Activated B cell treated with CpG ODN at 0.5 μM for 24 hours (primary cell): ENCODE measurements at regions not wholly inside any gene's neighbourhood (a gene's known extent, or its start where the extent isn't known, plus 50 kb on each side); places are given as distances from the start of the nearest gene placed in this dataset.
"Not testable (repeated sequence)": the region's sequence is repeated elsewhere in the genome, so short reads cannot be mapped to it uniquely, and the experiment has no call there.

Experiments
- ATAC-seq: fragments of 200-7000 bp; cut with Tn5 transposase; one replicate; pipeline ENCODE4 v1.10.0; 2021; ENCODE audit warnings: low read depth, mild to moderate bottlenecking, moderate library complexity
- CTCF ChIA-PET: fragments of 350-600 bp; sonication (Branson Sonifier 250); formaldehyde crosslinking; loops from one replicate; lab custom pipeline; 2021; ENCODE audit warnings: antibody characterized with exemption; lab: Charles Lee
- POLR2A ChIA-PET: fragments of 350-600 bp; sonication (Branson Sonifier 250); formaldehyde crosslinking; loops from one replicate; lab custom pipeline; 2021; ENCODE audit warnings: antibody characterized with exemption; lab: Charles Lee
- DNase-seq: peaks from one replicate; pipeline ENCODE4 v3.0.0; 2022
- H3K27ac Mint-ChIP-seq: one replicate; pipeline ENCODE4 v1.8.0; 2020; ENCODE audit warnings: mixed read lengths
- H3K27me3 Mint-ChIP-seq: one replicate; pipeline ENCODE4 v1.8.0; 2021; ENCODE audit warnings: mixed read lengths
- H3K36me3 Mint-ChIP-seq: one replicate; pipeline ENCODE4 v1.8.0; 2021; ENCODE audit warnings: low read depth, mixed read lengths
- H3K4me1 Mint-ChIP-seq: one replicate; pipeline ENCODE4 v1.8.0; 2021; ENCODE audit warnings: mixed read lengths
- H3K4me3 Mint-ChIP-seq: one replicate; pipeline ENCODE4 v1.8.0; 2020; ENCODE audit warnings: mild to moderate bottlenecking, mixed read lengths
- H3K9me3 Mint-ChIP-seq: one replicate; pipeline ENCODE4 v1.8.0; 2020; ENCODE audit warnings: mixed read lengths
- intact Hi-C: fragments of 100-400 bp; cut with micrococcal nuclease; formaldehyde crosslinking; loops from one replicate; pipeline ENCODE4 v1.15.1; 2024
- TF ChIP-seq, protein P1 (sequence below): fragments of 200-600 bp; IDR thresholded peaks from one replicate; pipeline ENCODE4 v1.8.0; 2022; ENCODE audit warnings: antibody characterized with exemption, mild to moderate bottlenecking

DNA sequence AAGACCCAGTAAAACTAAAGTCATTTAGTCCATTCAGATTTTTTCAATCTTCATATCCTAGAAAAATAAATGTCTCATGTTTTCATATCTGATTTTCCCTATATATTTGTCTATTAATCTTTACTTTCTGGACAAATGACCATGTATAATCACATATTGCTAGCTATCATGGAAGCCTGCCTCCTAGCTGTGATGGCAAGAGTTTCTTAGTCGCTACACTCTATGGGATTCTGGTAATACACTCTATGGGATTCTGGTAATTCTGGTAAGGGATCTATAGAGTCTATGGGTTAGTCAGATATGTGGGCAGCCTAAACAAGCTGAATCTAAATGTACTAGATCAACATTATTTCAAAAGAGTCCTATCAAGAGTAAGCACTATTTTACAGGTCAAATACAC, 198.7 kb upstream of the LHX8 start:
- Mint-ChIP-seq H3K27ac (no peak overlapping the region), H3K4me1 (no peaks in the 10 kb centered on the region)
- no peak for ATAC-seq

DNA sequence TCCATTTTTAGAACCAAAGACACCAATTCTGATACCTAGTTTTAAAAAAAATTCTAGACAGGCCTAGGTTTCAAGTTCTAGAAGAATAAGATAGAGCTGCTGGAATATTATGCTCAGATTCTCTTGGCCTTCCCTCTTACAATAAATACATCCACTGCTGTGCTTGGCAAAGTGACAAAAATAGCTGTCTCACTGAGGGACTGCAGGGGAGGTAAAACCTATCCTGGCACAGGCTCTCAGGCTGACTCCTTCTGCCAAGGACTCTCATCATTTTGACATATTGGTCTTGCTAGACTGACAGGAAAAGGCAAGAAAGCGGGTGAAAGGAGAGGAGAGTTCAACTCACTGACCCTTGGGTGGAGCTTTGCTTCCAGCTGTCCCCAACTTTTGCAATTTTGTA, 197.0 kb upstream of the LHX8 start:
- intact Hi-C loops: no loop called here
- no peak overlapping the region for H3K4me3 Mint-ChIP-seq
- no peak overlapping the region for H3K27ac Mint-ChIP-seq
- peaks cover 2% of the 10 kb centered on the region for H3K9me3 Mint-ChIP-seq
- DNase-seq (no peak), ATAC-seq (no peak)
- POLR2A ChIA-PET: no interaction called here
- CTCF ChIA-PET: no interaction called here
- no peaks in the 10 kb centered on the region for H3K36me3 Mint-ChIP-seq
- no peaks in the 10 kb centered on the region for H3K27me3 Mint-ChIP-seq
- TF ChIP-seq, protein P1, sequence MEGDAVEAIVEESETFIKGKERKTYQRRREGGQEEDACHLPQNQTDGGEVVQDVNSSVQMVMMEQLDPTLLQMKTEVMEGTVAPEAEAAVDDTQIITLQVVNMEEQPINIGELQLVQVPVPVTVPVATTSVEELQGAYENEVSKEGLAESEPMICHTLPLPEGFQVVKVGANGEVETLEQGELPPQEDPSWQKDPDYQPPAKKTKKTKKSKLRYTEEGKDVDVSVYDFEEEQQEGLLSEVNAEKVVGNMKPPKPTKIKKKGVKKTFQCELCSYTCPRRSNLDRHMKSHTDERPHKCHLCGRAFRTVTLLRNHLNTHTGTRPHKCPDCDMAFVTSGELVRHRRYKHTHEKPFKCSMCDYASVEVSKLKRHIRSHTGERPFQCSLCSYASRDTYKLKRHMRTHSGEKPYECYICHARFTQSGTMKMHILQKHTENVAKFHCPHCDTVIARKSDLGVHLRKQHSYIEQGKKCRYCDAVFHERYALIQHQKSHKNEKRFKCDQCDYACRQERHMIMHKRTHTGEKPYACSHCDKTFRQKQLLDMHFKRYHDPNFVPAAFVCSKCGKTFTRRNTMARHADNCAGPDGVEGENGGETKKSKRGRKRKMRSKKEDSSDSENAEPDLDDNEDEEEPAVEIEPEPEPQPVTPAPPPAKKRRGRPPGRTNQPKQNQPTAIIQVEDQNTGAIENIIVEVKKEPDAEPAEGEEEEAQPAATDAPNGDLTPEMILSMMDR: no peak
- H3K4me1 Mint-ChIP-seq: no peaks in the 10 kb centered on the region

More for the DNA sequence above, 198.7 kb upstream of the LHX8 start:
- Mint-ChIP-seq H3K27me3 (no peaks in the 10 kb centered on the region), H3K9me3 (no peaks in the 10 kb centered on the region), H3K4me3 (no peak overlapping the region), H3K36me3 (no peaks in the 10 kb centered on the region)
- DNase-seq: no peak
- intact Hi-C loops: no loop called here
- ChIA-PET CTCF (no interaction called here), POLR2A (no interaction called here)
- TF ChIP-seq, protein P1: no peak

DNA sequence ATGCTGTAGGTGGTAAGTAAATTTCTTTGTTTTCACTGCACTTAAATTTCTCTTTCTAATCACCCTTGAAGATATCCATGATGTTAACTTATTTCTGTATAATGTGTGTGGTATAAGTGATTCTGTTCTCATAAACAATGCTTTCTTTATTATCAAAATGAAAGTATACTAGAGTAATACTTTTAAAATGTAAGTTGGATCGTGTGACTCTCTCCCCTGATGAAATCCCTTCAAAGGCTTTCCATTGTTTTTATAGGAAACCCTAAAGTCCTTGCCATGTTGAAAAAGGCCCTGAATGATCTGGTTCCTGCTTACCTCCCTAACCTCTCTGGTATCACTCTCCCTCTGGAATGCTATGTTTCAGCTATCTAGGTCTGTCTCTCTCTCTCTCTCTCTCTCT, 191.1 kb upstream of the LHX8 start:
- Mint-ChIP-seq H3K27ac (no peak overlapping the region), H3K9me3 (peaks cover 2% of the 10 kb centered on the region), H3K4me1 (no peaks in the 10 kb centered on the region), H3K4me3 (no peak overlapping the region), H3K36me3 (no peaks in the 10 kb centered on the region), H3K27me3 (no peaks in the 10 kb centered on the region)
- intact Hi-C loops: no loop called here
- ATAC-seq: no peak
- POLR2A ChIA-PET: no interaction called here
- CTCF ChIA-PET: no interaction called here
- DNase-seq: no peak
- TF ChIP-seq, protein P1: no peak

DNA sequence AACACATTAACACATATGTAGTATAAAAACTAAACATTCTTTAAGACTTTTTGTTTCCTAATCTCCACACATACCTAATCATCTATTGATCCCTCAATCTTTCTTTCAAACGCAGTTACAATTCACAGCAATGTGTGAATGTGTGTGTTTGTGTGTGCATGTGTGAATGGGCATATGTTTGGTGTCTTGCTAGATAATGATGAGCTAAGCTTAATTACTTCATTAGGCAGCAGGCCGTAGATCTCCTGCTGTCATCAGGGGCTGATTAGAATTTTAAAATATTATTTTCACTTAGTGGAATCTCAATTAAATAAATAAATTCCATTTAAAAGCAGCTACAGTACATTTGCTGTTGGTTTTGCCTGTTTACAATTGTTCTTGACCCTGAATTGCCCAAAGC, 187.8 kb upstream of the LHX8 start:
- no peaks in the 10 kb centered on the region for H3K36me3 Mint-ChIP-seq
- no peak overlapping the region for H3K27ac Mint-ChIP-seq
- ATAC-seq: no peak
- CTCF ChIA-PET: no interaction called here
- intact Hi-C loops: no loop called here
- POLR2A ChIA-PET: no interaction called here
- DNase-seq: no peak
- TF ChIP-seq, protein P1: no peak
- H3K27me3 Mint-ChIP-seq: no peaks in the 10 kb centered on the region
- H3K9me3 Mint-ChIP-seq: peaks cover 4% of the 10 kb centered on the region
- H3K4me3 Mint-ChIP-seq: no peak overlapping the region
- H3K4me1 Mint-ChIP-seq: no peaks in the 10 kb centered on the region

DNA sequence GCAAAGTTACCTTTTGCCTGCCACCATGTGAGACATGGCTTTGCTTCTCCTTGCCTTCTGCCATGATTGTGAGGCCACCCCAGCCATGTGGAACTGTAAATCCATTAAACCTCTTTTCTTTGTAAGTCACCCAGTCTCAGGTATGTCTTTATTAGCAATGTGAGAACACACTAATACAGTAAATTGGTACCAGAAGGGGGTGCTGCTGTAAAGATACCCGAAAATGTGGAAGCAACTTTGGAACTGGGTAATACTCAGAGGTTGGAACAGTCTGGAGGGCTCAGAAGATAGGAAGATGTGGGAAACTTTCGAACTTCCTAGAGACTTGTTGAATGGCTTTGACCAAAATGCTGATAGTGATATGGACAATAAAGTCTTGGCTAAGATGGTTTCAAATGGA, 184.8 kb upstream of the LHX8 start:
- H3K27me3 Mint-ChIP-seq, DNase-seq, H3K4me3 Mint-ChIP-seq, H3K9me3 Mint-ChIP-seq, ATAC-seq, intact Hi-C loops, H3K27ac Mint-ChIP-seq, H3K36me3 Mint-ChIP-seq, CTCF ChIA-PET, POLR2A ChIA-PET, H3K4me1 Mint-ChIP-seq: not testable (repeated sequence)

DNA sequence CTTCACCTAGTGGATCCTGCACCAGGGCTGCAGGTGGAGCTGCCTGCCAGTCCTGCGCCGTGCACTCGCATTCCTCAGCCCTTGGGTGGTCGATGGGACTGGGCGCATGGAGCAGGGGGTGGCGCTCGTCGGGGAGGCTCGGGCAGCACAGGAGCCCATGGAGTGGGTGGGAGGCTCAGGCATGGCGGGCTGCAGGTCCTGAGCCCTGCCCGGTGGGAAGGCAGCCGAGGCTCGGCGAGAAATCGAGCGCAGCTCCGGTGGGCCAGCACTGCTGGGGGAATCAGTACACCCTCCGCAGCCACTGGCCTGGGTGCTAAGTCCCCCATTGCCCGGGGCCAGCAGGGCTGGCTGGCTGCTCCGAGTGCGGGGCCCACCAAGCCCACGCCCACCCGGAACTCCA, 182.2 kb upstream of the LHX8 start:
- not testable (repeated sequence) for H3K27me3 Mint-ChIP-seq, DNase-seq

More for the DNA sequence above, 182.2 kb upstream of the LHX8 start:
- H3K36me3 Mint-ChIP-seq, POLR2A ChIA-PET, H3K4me1 Mint-ChIP-seq, ATAC-seq, H3K27ac Mint-ChIP-seq, H3K9me3 Mint-ChIP-seq, H3K4me3 Mint-ChIP-seq, CTCF ChIA-PET, intact Hi-C loops: not testable (repeated sequence)
